Loucy (cell line): ENCODE measurements at regions not wholly inside any gene's neighbourhood (a gene's known extent, or its start where the extent isn't known, plus 50 kb on each side); places are given as distances from the start of the nearest gene placed in this dataset.

Experiments used
- EZH2phosphoT487 ChIP-seq: fragments of 200-600 bp; IDR thresholded peaks from 2 replicates; pipeline ENCODE4 v1.6.1; 2018; ENCODE audit warnings: antibody characterized with exemption, mild to moderate bottlenecking, moderate library complexity, borderline replicate concordance
- TF ChIP-seq, protein P1 (sequence below): fragments of 200-600 bp; sonication (generic); conservative IDR thresholded peaks from 2 replicates; pipeline ENCODE4 v1.5.1; 2014; ENCODE audit warnings: mild to moderate bottlenecking, antibody characterized with exemption, low read length

DNA sequence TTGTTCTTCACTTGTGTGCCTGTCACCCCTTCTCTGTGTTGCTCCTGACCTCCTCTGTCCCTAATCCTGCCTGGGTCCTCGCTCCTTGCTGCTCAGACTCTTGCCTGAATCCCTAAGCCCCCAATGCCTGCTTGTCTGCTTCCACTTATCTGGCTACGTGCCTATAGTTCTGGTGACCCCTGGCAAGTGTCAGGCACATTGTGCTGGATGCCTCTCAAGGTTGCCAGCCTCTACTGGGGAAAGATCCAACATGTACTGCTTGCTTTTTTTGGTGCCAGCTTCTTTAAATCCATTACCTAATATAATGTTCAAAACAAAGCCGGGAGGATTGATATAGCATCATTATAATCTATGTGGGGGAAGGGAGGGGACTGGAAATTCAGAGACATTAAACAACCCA is 448.0 kb upstream of the CCDC196 start:
- TF ChIP-seq, protein P1, sequence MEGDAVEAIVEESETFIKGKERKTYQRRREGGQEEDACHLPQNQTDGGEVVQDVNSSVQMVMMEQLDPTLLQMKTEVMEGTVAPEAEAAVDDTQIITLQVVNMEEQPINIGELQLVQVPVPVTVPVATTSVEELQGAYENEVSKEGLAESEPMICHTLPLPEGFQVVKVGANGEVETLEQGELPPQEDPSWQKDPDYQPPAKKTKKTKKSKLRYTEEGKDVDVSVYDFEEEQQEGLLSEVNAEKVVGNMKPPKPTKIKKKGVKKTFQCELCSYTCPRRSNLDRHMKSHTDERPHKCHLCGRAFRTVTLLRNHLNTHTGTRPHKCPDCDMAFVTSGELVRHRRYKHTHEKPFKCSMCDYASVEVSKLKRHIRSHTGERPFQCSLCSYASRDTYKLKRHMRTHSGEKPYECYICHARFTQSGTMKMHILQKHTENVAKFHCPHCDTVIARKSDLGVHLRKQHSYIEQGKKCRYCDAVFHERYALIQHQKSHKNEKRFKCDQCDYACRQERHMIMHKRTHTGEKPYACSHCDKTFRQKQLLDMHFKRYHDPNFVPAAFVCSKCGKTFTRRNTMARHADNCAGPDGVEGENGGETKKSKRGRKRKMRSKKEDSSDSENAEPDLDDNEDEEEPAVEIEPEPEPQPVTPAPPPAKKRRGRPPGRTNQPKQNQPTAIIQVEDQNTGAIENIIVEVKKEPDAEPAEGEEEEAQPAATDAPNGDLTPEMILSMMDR, result no peak
- no peak for TF ChIP-seq EZH2phosphoT487
